ENCODE measurements at regions not wholly inside any gene's neighbourhood (a gene's known extent, or its start where the extent isn't known, plus 50 kb on each side); places are given as distances from the start of the nearest gene placed in this dataset.
"Not testable (repeated sequence)": the region's sequence is repeated elsewhere in the genome, so short reads cannot be mapped to it uniquely, and the experiment has no call there.

DNA sequence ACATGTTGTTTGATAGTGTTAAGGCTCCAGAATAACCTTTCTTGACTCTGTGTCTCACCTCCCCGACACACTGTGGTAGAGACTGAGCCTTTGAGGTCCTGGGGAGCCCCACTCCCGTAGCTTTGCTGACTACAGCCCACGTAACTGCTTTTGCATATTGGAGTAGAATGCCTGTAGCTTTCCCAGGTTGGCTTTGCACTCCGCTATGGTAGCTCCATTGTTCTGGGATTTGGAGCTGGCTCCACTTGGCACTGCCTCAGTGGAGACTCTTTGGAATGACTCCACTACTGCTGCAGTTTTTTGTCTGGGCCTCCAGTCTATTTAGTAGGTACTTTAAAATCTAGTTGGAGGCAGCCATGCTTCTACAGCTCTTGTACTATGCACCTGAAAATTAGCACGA lies 56.2 kb upstream of the ANXA1 start:
- H3K27ac ChIP-seq: no peak overlapping the region
- no peak for TF ChIP-seq CTCF (conservative IDR thresholded peaks at IDR 0.05; ENCODE audit: low read depth)
- DNase-seq (ENCODE audit: low spot score): no peak
- CTCF ChIA-PET: interaction anchor here (0.6 to 0.8 kb wide), 2 partner anchors 12 to 25 kb away, joined by 3 to 5 read pairs; no protein-coding TSS in a partner anchor
- POLR2A ChIA-PET (ENCODE audit: low non-redundant PET): no interaction called here

DNA sequence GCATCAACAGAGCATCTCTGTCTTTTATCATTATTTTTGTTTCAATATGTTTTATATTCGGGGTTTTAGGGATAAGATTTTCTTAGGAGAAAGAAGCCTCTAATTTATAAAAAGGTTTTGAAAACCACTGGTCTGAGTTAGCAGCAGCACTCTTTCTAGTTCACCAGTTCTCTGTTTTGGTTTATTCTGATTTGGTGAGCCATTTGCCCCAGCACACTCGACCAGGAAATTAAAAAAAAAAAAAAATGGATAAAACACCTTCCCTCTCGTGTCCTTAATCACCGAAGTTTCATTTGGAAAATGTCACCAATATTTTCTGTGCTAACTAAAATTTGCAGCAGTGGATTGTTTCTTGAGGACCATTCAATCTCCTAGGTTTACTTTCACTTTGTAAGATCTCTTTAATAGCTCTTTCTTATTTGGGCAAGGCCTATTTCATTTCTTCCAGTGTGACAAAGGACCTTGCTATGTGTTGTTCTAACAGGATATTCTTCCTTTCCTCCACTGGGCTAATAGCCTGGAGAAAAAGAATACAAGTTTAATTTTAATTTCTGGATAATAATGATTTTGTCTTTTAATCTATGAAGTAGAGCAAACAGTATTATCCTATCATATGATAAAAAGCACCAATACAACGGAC lies 57.8 kb upstream of the ANXA1 start:
- CTCF ChIA-PET: interaction anchor here (0.9 to 1.4 kb wide), 2 partner anchors 14 to 236 kb away, joined by 3 to 6 read pairs; no protein-coding TSS in a partner anchor
- no peak for DNase-seq (ENCODE audit: low spot score)
- POLR2A ChIA-PET (ENCODE audit: low non-redundant PET): no interaction called here
- no peak for TF ChIP-seq CTCF (conservative IDR thresholded peaks at IDR 0.05; ENCODE audit: low read depth)
- no peak overlapping the region for H3K27ac ChIP-seq

- CTCF ChIA-PET: interaction anchor here (0.5 to 1.5 kb wide), 4 partner anchors 11 to 786 kb away, joined by 3 to 6 read pairs (median 3); no protein-coding TSS in a partner anchor
- no peak for DNase-seq (ENCODE audit: low spot score)
- TF ChIP-seq CTCF (conservative IDR thresholded peaks at IDR 0.05; ENCODE audit: low read depth): no peak
- POLR2A ChIA-PET (ENCODE audit: low non-redundant PET): no interaction called here
- no peak overlapping the region for H3K27ac ChIP-seq
Measured at GRCh38 chr9:73093016-73093739, 58.5 kb upstream of the ANXA1 start.

DNA sequence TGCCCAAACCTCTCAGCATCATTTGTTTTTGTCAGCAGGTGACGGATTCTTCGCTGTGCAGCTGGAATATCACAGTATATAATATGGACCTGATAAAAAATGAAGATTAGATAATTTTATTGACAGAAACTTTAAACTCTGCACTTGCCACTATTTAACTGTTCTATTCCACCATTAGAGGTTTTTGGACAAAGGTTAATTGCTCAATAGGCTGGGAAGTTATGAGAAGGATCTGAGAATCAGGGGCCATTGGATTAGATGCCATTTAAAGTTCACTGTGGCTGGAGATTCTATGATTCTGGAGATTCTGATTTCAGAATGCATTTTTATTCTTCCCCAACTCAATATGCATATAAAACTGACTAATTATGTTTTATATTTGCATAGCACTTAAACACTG lies 59.8 kb upstream of the ANXA1 start:
- TF ChIP-seq CTCF (conservative IDR thresholded peaks at IDR 0.05; ENCODE audit: low read depth): no peak
- no peak overlapping the region for H3K27ac ChIP-seq
- no peak for DNase-seq (ENCODE audit: low spot score)
- ChIA-PET CTCF (interaction anchor here (1.5 kb wide), 1 partner anchor 10 kb away, joined by 3 read pairs; no protein-coding TSS in a partner anchor), POLR2A (ENCODE audit: low non-redundant PET) (no interaction called here)

GRCh38 chr9:73090214-73090613 lies 61.5 kb upstream of the ANXA1 start:
- no peak for DNase-seq (ENCODE audit: low spot score)
- H3K27ac ChIP-seq: no peak overlapping the region
- POLR2A ChIA-PET (ENCODE audit: low non-redundant PET): no interaction called here
- no peak for TF ChIP-seq CTCF (conservative IDR thresholded peaks at IDR 0.05; ENCODE audit: low read depth)
- CTCF ChIA-PET: interaction anchor here (1.1 kb wide), 1 partner anchor 17 kb away, joined by 4 read pairs; no protein-coding TSS in a partner anchor

DNA sequence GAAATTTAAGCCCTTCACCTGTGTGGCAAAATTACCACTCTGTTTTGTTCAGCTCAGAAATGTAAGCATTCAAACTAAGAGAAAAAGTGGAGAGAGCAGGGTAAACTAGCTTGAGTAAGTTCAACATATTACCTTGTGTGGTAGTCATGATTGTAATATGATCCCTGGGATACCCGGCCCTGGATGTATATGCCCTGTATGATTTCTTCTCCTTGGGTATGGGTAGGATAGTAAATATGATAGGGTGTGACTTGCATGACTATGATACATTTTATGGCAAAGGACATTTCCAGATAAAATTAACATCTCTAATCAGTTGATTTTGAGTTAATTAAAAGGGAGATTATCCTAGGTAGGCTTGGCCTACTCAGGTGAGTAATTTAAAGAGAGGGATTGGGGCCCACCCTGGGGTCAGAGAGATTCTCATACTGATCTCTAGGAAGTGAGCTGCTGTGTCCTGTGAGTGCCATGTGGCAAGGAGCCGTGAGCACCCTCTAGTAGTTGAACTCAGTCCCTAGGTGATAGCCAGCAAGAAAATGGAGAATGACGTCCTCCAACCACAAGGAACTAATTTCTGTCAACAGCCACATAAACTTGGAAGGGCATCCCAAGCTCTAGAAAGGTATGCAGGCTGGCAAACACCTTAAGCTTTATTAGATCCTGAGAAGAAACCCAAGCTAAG lies 62.2 kb upstream of the ANXA1 start:
- H3K27ac ChIP-seq: no peak overlapping the region
- TF ChIP-seq CTCF (conservative IDR thresholded peaks at IDR 0.05; ENCODE audit: low read depth): no peak
- DNase-seq (ENCODE audit: low spot score): no peak
- POLR2A ChIA-PET (ENCODE audit: low non-redundant PET): no interaction called here
- CTCF ChIA-PET: interaction anchor here (1.1 kb wide), 1 partner anchor 18 kb away, joined by 4 read pairs; no protein-coding TSS in a partner anchor

DNA sequence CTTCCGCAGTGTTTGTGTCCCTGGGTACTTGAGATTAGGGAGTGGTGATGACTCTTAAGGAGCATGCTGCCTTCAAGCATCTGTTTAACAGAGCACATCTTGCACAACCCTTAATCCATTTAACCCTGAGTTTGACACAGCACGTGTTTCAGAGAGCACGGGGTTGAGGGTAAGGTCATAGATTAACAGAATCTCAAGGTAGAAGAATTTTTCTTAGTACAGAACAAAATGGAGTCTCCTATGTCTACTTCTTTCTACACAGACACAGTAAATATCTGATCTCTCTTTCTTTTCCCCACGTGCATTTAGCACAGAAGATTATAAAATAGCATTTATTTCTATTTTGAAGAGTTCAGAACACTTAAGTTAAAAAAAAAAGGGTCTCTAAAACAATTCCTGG lies 63.8 kb upstream of the ANXA1 start:
- CTCF ChIA-PET; DNase-seq (ENCODE audit: low spot score); POLR2A ChIA-PET (ENCODE audit: low non-redundant PET); H3K27ac ChIP-seq: not testable (repeated sequence)

All from RWPE1 (cell line).